GM19238 (cell line): ENCODE measurements at regions not wholly inside any gene's neighbourhood (a gene's known extent, or its start where the extent isn't known, plus 50 kb on each side); places are given as distances from the start of the nearest gene placed in this dataset.

Source experiments
- DNase-seq: peaks from one replicate; pipeline ENCODE4 v3.0.0; 2011; ENCODE audit warnings: low spot score; ENCODE audit not compliant: insufficient read length

GRCh38 chr19:30122431-30122830, 180.4 kb downstream of the URI1 start:
- DNase-seq, result no peak

GRCh38 chr19:30123119-30123518, 181.1 kb downstream of the URI1 start:
- DNase-seq, result no peak

GRCh38 chr19:30123611-30124010, 181.6 kb downstream of the URI1 start:
- DNase-seq, result no peak

GRCh38 chr19:30128211-30128610, 186.2 kb downstream of the URI1 start:
- DNase-seq, result no peak

GRCh38 chr19:30130356-30131122, 188.5 kb downstream of the URI1 start:
- DNase-seq, result no peak

GRCh38 chr19:30131246-30131645, 189.2 kb downstream of the URI1 start:
- DNase-seq, result no peak

- DNase-seq, result no peak
These were observed 189.8 kb downstream of the URI1 start for GRCh38 chr19:30131722-30132291.

GRCh38 chr19:30132343-30133075, 190.5 kb downstream of the URI1 start:
- DNase-seq, result no peak

GRCh38 chr19:30133803-30134202, 191.8 kb downstream of the URI1 start:
- no peak for DNase-seq

- DNase-seq, result no peak
These were observed 193.2 kb downstream of the URI1 start for GRCh38 chr19:30135093-30135757.

- no peak for DNase-seq
These were observed 193.8 kb downstream of the URI1 start for GRCh38 chr19:30135797-30136196.

GRCh38 chr19:30136611-30137195, 194.7 kb downstream of the URI1 start:
- no peak for DNase-seq

GRCh38 chr19:30137747-30138146, 195.7 kb downstream of the URI1 start:
- no peak for DNase-seq

GRCh38 chr19:30144242-30144758, 202.3 kb downstream of the URI1 start:
- DNase-seq, result no peak

GRCh38 chr19:30144802-30145201, 202.8 kb downstream of the URI1 start:
- DNase-seq, result no peak

GRCh38 chr19:30145467-30145866, 203.4 kb downstream of the URI1 start:
- DNase-seq, result no peak

- no peak for DNase-seq
These were observed 204.3 kb downstream of the URI1 start for GRCh38 chr19:30146346-30146745.

- DNase-seq, result no peak
These were observed 206.2 kb downstream of the URI1 start for GRCh38 chr19:30148039-30148790.

GRCh38 chr19:30148803-30149202, 206.8 kb downstream of the URI1 start:
- no peak for DNase-seq

- DNase-seq, result no peak
These were observed 207.3 kb downstream of the URI1 start for GRCh38 chr19:30149300-30149699.

- DNase-seq, result no peak
These were observed 208.6 kb downstream of the URI1 start for GRCh38 chr19:30150626-30151025.
